ENCODE measurements at regions not wholly inside any gene's neighbourhood (a gene's known extent, or its start where the extent isn't known, plus 50 kb on each side); places are given as distances from the start of the nearest gene placed in this dataset.

GRCh38 chr11:15687342-15687741, 572.6 kb downstream of the INSC start:
- no peak overlapping the region for H3K27ac ChIP-seq
- H3K4me2 ChIP-seq, result peak overlapping the region in 6 of 11 experiments; percentile 17 to 41 (median 34); a peak in 8 of 22 replicates
- no peak for TF ChIP-seq Cebpa-rat (IDR thresholded peaks at IDR 0.05)
- H3K36me3 ChIP-seq, result no peaks in the 10 kb centered on the region
- no peak overlapping the region for H3K9ac ChIP-seq
- no peaks in the 10 kb centered on the region for H3K27me3 ChIP-seq
- no peak overlapping the region for H3K4me3 ChIP-seq
- peaks cover 0 to 11% (median 7%) of the 10 kb centered on the region in 10 experiments; a peak in 10 of 20 replicates for H3K4me1 ChIP-seq
- H4K20me1 ChIP-seq, result no peaks in the 10 kb centered on the region
- peaks cover 4 to 17% (median 12%) of the 10 kb centered on the region in 11 experiments; a peak in 18 of 22 replicates for H3K9me3 ChIP-seq (replicated peaks in 1 of 11)

- TF ChIP-seq Cebpa-rat (IDR thresholded peaks at IDR 0.05), result no peak
Measured at GRCh38 chr11:15688351-15688792, 573.6 kb downstream of the INSC start.

GRCh38 chr11:15690320-15690719, 575.6 kb downstream of the INSC start:
- H3K27me3 ChIP-seq, result no peaks in the 10 kb centered on the region
- H4K20me1 ChIP-seq, result no peaks in the 10 kb centered on the region
- H3K9me3 ChIP-seq (replicated peaks in 1 of 11), result peaks cover 0 to 4% (median 0%) of the 10 kb centered on the region in 11 experiments; a peak in 4 of 22 replicates
- no peak for TF ChIP-seq Cebpa-rat (IDR thresholded peaks at IDR 0.05)
- H3K36me3 ChIP-seq, result no peaks in the 10 kb centered on the region
- no peak overlapping the region for H3K4me2 ChIP-seq
- no peak overlapping the region for H3K9ac ChIP-seq
- H3K27ac ChIP-seq, result no peak overlapping the region
- H3K4me3 ChIP-seq, result no peak overlapping the region
- peaks cover 0 to 11% (median 7%) of the 10 kb centered on the region in 10 experiments; a peak in 10 of 20 replicates for H3K4me1 ChIP-seq

More at GRCh38 chr11:15688351-15688792, 573.6 kb downstream of the INSC start:
- Histone ChIP-seq H3K27me3 (no peaks in the 10 kb centered on the region), H3K36me3 (no peaks in the 10 kb centered on the region), H3K4me1 (peaks cover 0 to 11% (median 7%) of the 10 kb centered on the region in 10 experiments; a peak in 10 of 20 replicates), H3K4me2 (no peak overlapping the region), H3K9me3 (replicated peaks in 1 of 11) (peaks cover 4 to 17% (median 12%) of the 10 kb centered on the region in 11 experiments; a peak in 18 of 22 replicates), H4K20me1 (no peaks in the 10 kb centered on the region), H3K9ac (no peak overlapping the region), H3K4me3 (no peak overlapping the region), H3K27ac (no peak overlapping the region)

- Histone ChIP-seq H3K27me3 (no peaks in the 10 kb centered on the region), H4K20me1 (no peaks in the 10 kb centered on the region), H3K4me2 (no peak overlapping the region), H3K9ac (no peak overlapping the region), H3K36me3 (no peaks in the 10 kb centered on the region), H3K4me3 (no peak overlapping the region), H3K4me1 (peaks cover 0 to 3% (median 2%) of the 10 kb centered on the region in 10 experiments; a peak in 10 of 20 replicates), H3K9me3 (replicated peaks in 1 of 11) (no peaks in the 10 kb centered on the region), H3K27ac (no peak overlapping the region)
- no peak for TF ChIP-seq Cebpa-rat (IDR thresholded peaks at IDR 0.05)
Measured at GRCh38 chr11:15692739-15693138, 578.0 kb downstream of the INSC start.

GRCh38 chr11:15695096-15695721, 580.5 kb downstream of the INSC start:
- H3K4me1 ChIP-seq, result no peaks in the 10 kb centered on the region
- H4K20me1 ChIP-seq, result no peaks in the 10 kb centered on the region
- H3K27me3 ChIP-seq, result no peaks in the 10 kb centered on the region
- no peak overlapping the region for H3K4me2 ChIP-seq
- no peaks in the 10 kb centered on the region for H3K9me3 ChIP-seq (replicated peaks in 1 of 11)
- no peak overlapping the region for H3K27ac ChIP-seq
- no peaks in the 10 kb centered on the region for H3K36me3 ChIP-seq
- H3K4me3 ChIP-seq, result no peak overlapping the region
- no peak overlapping the region for H3K9ac ChIP-seq
- TF ChIP-seq Cebpa-rat (IDR thresholded peaks at IDR 0.05), result no peak

- TF ChIP-seq Cebpa-rat (IDR thresholded peaks at IDR 0.05), result no peak
- H3K27me3 ChIP-seq, result no peaks in the 10 kb centered on the region
- H3K4me2 ChIP-seq, result no peak overlapping the region
- H3K9me3 ChIP-seq (replicated peaks in 1 of 11), result no peaks in the 10 kb centered on the region
- no peak overlapping the region for H3K4me3 ChIP-seq
- no peaks in the 10 kb centered on the region for H4K20me1 ChIP-seq
- H3K36me3 ChIP-seq, result no peaks in the 10 kb centered on the region
- H3K4me1 ChIP-seq, result no peaks in the 10 kb centered on the region
- no peak overlapping the region for H3K27ac ChIP-seq
- H3K9ac ChIP-seq, result no peak overlapping the region
Measured at GRCh38 chr11:15696069-15696468, 581.3 kb downstream of the INSC start.

GRCh38 chr11:15697437-15698236, 582.9 kb downstream of the INSC start:
- no peaks in the 10 kb centered on the region for H3K36me3 ChIP-seq
- H3K4me3 ChIP-seq, result no peak overlapping the region
- TF ChIP-seq Cebpa-rat (IDR thresholded peaks at IDR 0.05), result no peak
- no peak overlapping the region for H3K4me2 ChIP-seq
- H3K4me1 ChIP-seq, result no peaks in the 10 kb centered on the region
- no peaks in the 10 kb centered on the region for H3K9me3 ChIP-seq (replicated peaks in 1 of 11)
- no peaks in the 10 kb centered on the region for H3K27me3 ChIP-seq
- H4K20me1 ChIP-seq, result no peaks in the 10 kb centered on the region
- no peak overlapping the region for H3K27ac ChIP-seq
- H3K9ac ChIP-seq, result no peak overlapping the region

GRCh38 chr11:15698855-15699254, 584.1 kb downstream of the INSC start:
- no peak overlapping the region for H3K9ac ChIP-seq
- no peaks in the 10 kb centered on the region for H4K20me1 ChIP-seq
- no peaks in the 10 kb centered on the region for H3K36me3 ChIP-seq
- H3K27ac ChIP-seq, result no peak overlapping the region
- H3K27me3 ChIP-seq, result no peaks in the 10 kb centered on the region
- no peak overlapping the region for H3K4me2 ChIP-seq
- H3K9me3 ChIP-seq (replicated peaks in 1 of 11), result no peaks in the 10 kb centered on the region
- no peak for TF ChIP-seq Cebpa-rat (IDR thresholded peaks at IDR 0.05)
- no peak overlapping the region for H3K4me3 ChIP-seq
- no peaks in the 10 kb centered on the region for H3K4me1 ChIP-seq

GRCh38 chr11:15699978-15700377, 585.3 kb downstream of the INSC start:
- H3K9me3 ChIP-seq (replicated peaks in 1 of 11), result no peaks in the 10 kb centered on the region
- no peaks in the 10 kb centered on the region for H3K36me3 ChIP-seq
- no peaks in the 10 kb centered on the region for H3K27me3 ChIP-seq
- H3K4me3 ChIP-seq, result no peak overlapping the region
- TF ChIP-seq Cebpa-rat (IDR thresholded peaks at IDR 0.05), result no peak
- H3K4me1 ChIP-seq, result no peaks in the 10 kb centered on the region
- H3K9ac ChIP-seq, result no peak overlapping the region
- no peaks in the 10 kb centered on the region for H4K20me1 ChIP-seq
- no peak overlapping the region for H3K4me2 ChIP-seq
- no peak overlapping the region for H3K27ac ChIP-seq

Measured in BLaER1 treated with 17β-estradiol and CSF1 and Interleukin-3, amounts not matched to agents 10 nM and 100 nM (cell line).